Loucy (cell line): ENCODE measurements at regions not wholly inside any gene's neighbourhood (a gene's known extent, or its start where the extent isn't known, plus 50 kb on each side); places are given as distances from the start of the nearest gene placed in this dataset.

ENCODE experiments used
- H2AFZ ChIP-seq: fragments of 200-600 bp; sonication (generic); 2 replicates; pipeline ENCODE4 v1.6.0; 2016; ENCODE audit warnings: antibody characterized with exemption, mild to moderate bottlenecking, low read length, moderate library complexity
- H3F3A ChIP-seq: fragments of 200-600 bp; 2 replicates; pipeline ENCODE4 v1.6.0; 2016; ENCODE audit warnings: antibody characterized with exemption, low read depth, mild to moderate bottlenecking
- H3K27me3 ChIP-seq: fragments of 200-600 bp; sonication (generic); 2 replicates; pipeline ENCODE4 v1.6.1; 2014; ENCODE audit warnings: low read length, mild to moderate bottlenecking; ENCODE audit not compliant: insufficient read depth, poor library complexity, severe bottlenecking
- H3K36me3 ChIP-seq: fragments of 200-600 bp; sonication (generic); 2 replicates; pipeline ENCODE4 v1.6.1; 2016; ENCODE audit warnings: low read length; ENCODE audit not compliant: insufficient read depth
- H3K4me1 ChIP-seq: fragments of 200-600 bp; sonication (generic); 2 replicates; pipeline ENCODE4 v1.5.1; 2014; ENCODE audit warnings: low read length, mild to moderate bottlenecking; ENCODE audit not compliant: insufficient read depth, poor library complexity, severe bottlenecking
- H3K4me2 ChIP-seq: fragments of 200-600 bp; sonication (generic); 2 replicates; pipeline ENCODE4 v1.6.0; 2014; ENCODE audit warnings: antibody characterized with exemption, low read length, low read depth, mild to moderate bottlenecking; ENCODE audit not compliant: poor library complexity, severe bottlenecking
- H3K4me3 ChIP-seq: fragments of 200-600 bp; sonication (generic); 2 replicates; pipeline ENCODE4 v1.5.1; 2014; ENCODE audit warnings: low read length, mild to moderate bottlenecking, mixed read lengths; ENCODE audit not compliant: poor library complexity, severe bottlenecking
- H3K79me2 ChIP-seq: fragments of 200-600 bp; sonication (generic); 2 replicates; pipeline ENCODE4 v1.6.1; 2014; ENCODE audit warnings: low read length; ENCODE audit not compliant: insufficient read depth
- H3K9ac ChIP-seq: fragments of 200-600 bp; sonication (generic); 2 replicates; pipeline ENCODE4 v1.6.0; 2014; ENCODE audit warnings: mild to moderate bottlenecking, low read depth, low read length, moderate library complexity; ENCODE audit not compliant: poor library complexity, severe bottlenecking
- H3K9me2 ChIP-seq: fragments of 200-600 bp; sonication (generic); replicated peaks from 2 replicates; pipeline ENCODE4 v1.6.1; 2016; ENCODE audit warnings: low read depth, low read length, mixed read lengths
- H3K9me3 ChIP-seq: fragments of 200-600 bp; sonication (generic); 2 replicates; pipeline ENCODE4 v1.6.1; 2014; ENCODE audit warnings: mild to moderate bottlenecking, antibody characterized with exemption, low read length, low read depth; ENCODE audit not compliant: insufficient read depth
- H4K20me1 ChIP-seq: fragments of 200-600 bp; sonication (generic); 2 replicates; pipeline ENCODE4 v1.6.0; 2014; ENCODE audit warnings: antibody characterized with exemption, low read length, mild to moderate bottlenecking; ENCODE audit not compliant: insufficient read depth, poor library complexity, severe bottlenecking
- CTCF ChIP-seq: fragments of 200-600 bp; sonication (generic); conservative IDR thresholded peaks from 2 replicates; pipeline ENCODE4 v1.5.1; 2014; ENCODE audit warnings: mild to moderate bottlenecking, antibody characterized with exemption, low read length
- EZH2phosphoT487 ChIP-seq: fragments of 200-600 bp; IDR thresholded peaks from 2 replicates; pipeline ENCODE4 v1.6.1; 2018; ENCODE audit warnings: antibody characterized with exemption, mild to moderate bottlenecking, moderate library complexity, borderline replicate concordance

- Histone ChIP-seq H3K36me3 (no peaks in the 10 kb centered on the region), H4K20me1 (no peaks in the 10 kb centered on the region), H3K9me3 (no peaks in the 10 kb centered on the region), H3K9ac (no peak overlapping the region), H3K4me3 (no peak overlapping the region), H3K79me2 (no peaks in the 10 kb centered on the region), H2AFZ (no peak overlapping the region), H3F3A (no peaks in the 10 kb centered on the region), H3K4me1 (no peaks in the 10 kb centered on the region), H3K27me3 (no peaks in the 10 kb centered on the region), H3K9me2 (no peaks in the 10 kb centered on the region), H3K4me2 (no peak overlapping the region)
- TF ChIP-seq CTCF (no peak), EZH2phosphoT487 (no peak)
Measured at GRCh38 chr7:26948617-26949118, 84.3 kb upstream of the SKAP2 start.

DNA sequence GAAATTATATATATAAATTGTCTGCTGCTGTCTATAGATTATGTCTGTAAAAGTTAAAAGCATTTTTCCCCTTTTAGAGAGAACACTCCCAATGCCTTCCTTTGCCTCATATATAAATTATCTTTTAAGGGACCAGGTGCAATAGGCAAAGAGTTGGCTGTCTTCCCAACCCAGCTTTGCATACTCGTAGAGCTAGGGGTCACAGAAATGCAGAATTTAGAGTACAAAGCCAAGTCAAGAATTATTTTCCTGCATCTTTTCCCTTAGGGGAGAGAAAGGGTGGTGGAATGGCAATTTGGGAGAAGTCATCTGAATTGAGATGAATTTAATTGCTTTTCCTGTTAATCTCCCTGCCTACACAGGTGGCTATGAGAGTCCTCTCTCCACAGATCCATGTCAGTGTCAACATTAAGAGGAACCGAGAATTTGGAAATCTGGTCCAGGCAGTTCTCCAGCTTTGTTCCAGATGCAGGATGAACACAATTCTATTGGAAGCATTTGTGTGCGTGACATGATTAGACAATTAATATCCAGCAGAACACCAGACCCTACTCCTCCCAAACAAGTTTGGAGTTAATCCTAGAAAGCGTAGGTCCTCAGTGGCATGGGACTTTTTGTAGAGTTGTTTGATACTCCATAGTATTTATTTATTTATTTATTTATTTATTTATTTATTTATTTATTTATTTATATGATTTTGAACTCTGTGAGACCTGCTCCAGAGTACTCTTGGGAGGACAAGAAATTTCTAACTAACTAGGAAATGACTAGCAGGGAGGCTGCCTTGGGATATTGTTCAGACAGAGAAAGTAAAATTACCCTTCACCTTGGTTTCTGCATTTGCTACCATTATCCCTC lies 80.3 kb upstream of the SKAP2 start:
- no peak for TF ChIP-seq EZH2phosphoT487
- TF ChIP-seq CTCF = no peak
- no peaks in the 10 kb centered on the region for H4K20me1 ChIP-seq
- H3K4me3 ChIP-seq = no peak overlapping the region
- no peak overlapping the region for H2AFZ ChIP-seq
- H3K9ac ChIP-seq = no peak overlapping the region
- H3K79me2 ChIP-seq = no peaks in the 10 kb centered on the region
- no peaks in the 10 kb centered on the region for H3K27me3 ChIP-seq
- H3K9me2 ChIP-seq = no peaks in the 10 kb centered on the region
- no peaks in the 10 kb centered on the region for H3K36me3 ChIP-seq
- no peaks in the 10 kb centered on the region for H3K4me1 ChIP-seq
- H3K4me2 ChIP-seq = no peak overlapping the region
- H3F3A ChIP-seq = 0 out of 2 replicates have a peak, but pooled peaks cover 5% of the 10 kb centered on the region
- H3K9me3 ChIP-seq = no peaks in the 10 kb centered on the region

- no peaks in the 10 kb centered on the region for H3K27me3 ChIP-seq
- no peak for TF ChIP-seq EZH2phosphoT487
- TF ChIP-seq CTCF = no peak
- H3K9ac ChIP-seq = no peak overlapping the region
- H3K4me3 ChIP-seq = no peak overlapping the region
- no peaks in the 10 kb centered on the region for H3K9me3 ChIP-seq
- H3K36me3 ChIP-seq = no peaks in the 10 kb centered on the region
- no peak overlapping the region for H2AFZ ChIP-seq
- H3F3A ChIP-seq = 0 out of 2 replicates have a peak, but pooled peaks cover 3% of the 10 kb centered on the region
- no peaks in the 10 kb centered on the region for H3K4me1 ChIP-seq
- H4K20me1 ChIP-seq = no peaks in the 10 kb centered on the region
- no peak overlapping the region for H3K4me2 ChIP-seq
- H3K9me2 ChIP-seq = no peaks in the 10 kb centered on the region
- no peaks in the 10 kb centered on the region for H3K79me2 ChIP-seq
Measured at GRCh38 chr7:26937939-26938623, 73.7 kb upstream of the SKAP2 start.
